OCI-LY3 (cell line): ENCODE measurements at regions not wholly inside any gene's neighbourhood (a gene's known extent, or its start where the extent isn't known, plus 50 kb on each side); places are given as distances from the start of the nearest gene placed in this dataset.

Experiments
- H2AFZ ChIP-seq: fragments of 200-600, 300-600 bp; shearing (Covaris generic); 2 replicates; pipeline ENCODE4 v1.6.0; 2014; ENCODE audit warnings: antibody characterized with exemption, low read depth, low read length
- H3K27ac ChIP-seq: fragments of 200-600, 300-600 bp; sonication (generic); 2 replicates; pipeline ENCODE4 v1.5.1; 2014; ENCODE audit warnings: mild to moderate bottlenecking, low read length, moderate library complexity, mixed read lengths
- H3K27me3 ChIP-seq: fragments of 200-600, 300-600 bp; sonication (generic); 2 replicates; pipeline ENCODE4 v1.6.1; 2014; ENCODE audit warnings: low read depth, low read length, mixed read lengths
- H3K36me3 ChIP-seq: fragments of 200-600, 300-600 bp; sonication (generic); replicated peaks from 2 replicates; pipeline ENCODE3; 2014; ENCODE audit warnings: low read depth, low read length, mixed read lengths
- H3K4me1 ChIP-seq: fragments of 300-600, 200-600 bp; sonication (generic); 2 replicates; pipeline ENCODE4 v1.6.1; 2014; ENCODE audit warnings: low read length, mixed read lengths
- H3K4me2 ChIP-seq: fragments of 200-600, 300-600 bp; sonication (generic); 2 replicates; pipeline ENCODE4 v1.6.1; 2014; ENCODE audit warnings: low read length, mixed read lengths
- H3K4me3 ChIP-seq: fragments of 300-600, 200-600 bp; sonication (generic); 2 replicates; pipeline ENCODE4 v1.5.1; 2014; ENCODE audit warnings: antibody characterized with exemption, mild to moderate bottlenecking, low read length, moderate library complexity
- H3K79me2 ChIP-seq: fragments of 300-600, 200-600 bp; shearing (Covaris generic); 2 replicates; pipeline ENCODE4 v1.6.1; 2014; ENCODE audit warnings: mild to moderate bottlenecking, low read length, mixed read lengths
- H3K9ac ChIP-seq: fragments of 300-600, 200-600 bp; shearing (Covaris generic); 2 replicates; pipeline ENCODE4 v1.6.0; 2014; ENCODE audit warnings: mild to moderate bottlenecking, low read length, moderate library complexity
- H3K9me3 ChIP-seq: fragments of 200-600, 300-600 bp; shearing (Covaris generic); 2 replicates; pipeline ENCODE4 v1.6.1; 2014; ENCODE audit warnings: low read length, mixed read lengths; ENCODE audit not compliant: insufficient read depth
- H4K20me1 ChIP-seq: fragments of 200-600, 300-600 bp; sonication (generic); 2 replicates; pipeline ENCODE4 v1.6.1; 2016; ENCODE audit warnings: low read length, mixed read lengths; ENCODE audit not compliant: insufficient read depth
- CTCF ChIP-seq: fragments of 200-600, 300-600 bp; sonication (generic); IDR thresholded peaks from 2 replicates; pipeline ENCODE4 v1.5.1; 2014; ENCODE audit warnings: antibody characterized with exemption, low read length, low read depth
- EZH2phosphoT487 ChIP-seq: fragments of 200-600 bp; shearing (Covaris generic); IDR thresholded peaks from 2 replicates; pipeline ENCODE4 v1.6.1; 2018; ENCODE audit warnings: antibody characterized with exemption, mixed run types, low read depth

- H3K4me2 ChIP-seq = no peak overlapping the region
- no peaks in the 10 kb centered on the region for H3K4me1 ChIP-seq
- no peak overlapping the region for H3K27ac ChIP-seq
- no peaks in the 10 kb centered on the region for H3K9me3 ChIP-seq
- H3K4me3 ChIP-seq = no peak overlapping the region
- TF ChIP-seq EZH2phosphoT487 = no peak
- no peak for TF ChIP-seq CTCF
- H3K27me3 ChIP-seq = no peaks in the 10 kb centered on the region
- H2AFZ ChIP-seq = no peak overlapping the region
- H4K20me1 ChIP-seq = no peaks in the 10 kb centered on the region
- no peak overlapping the region for H3K9ac ChIP-seq
- H3K36me3 ChIP-seq = no peaks in the 10 kb centered on the region
- H3K79me2 ChIP-seq = no peaks in the 10 kb centered on the region
Measured at GRCh38 chr15:46723308-46723707, 994.0 kb upstream of the SEMA6D start.

GRCh38 chr15:46732060-46732459 is 985.2 kb upstream of the SEMA6D start:
- TF ChIP-seq EZH2phosphoT487 (no peak), CTCF (no peak)
- Histone ChIP-seq H3K4me3 (no peak overlapping the region), H3K79me2 (no peaks in the 10 kb centered on the region), H3K27ac (no peak overlapping the region), H4K20me1 (no peaks in the 10 kb centered on the region), H3K36me3 (no peaks in the 10 kb centered on the region), H3K4me1 (no peaks in the 10 kb centered on the region), H3K4me2 (no peak overlapping the region), H3K9ac (no peak overlapping the region), H3K27me3 (no peaks in the 10 kb centered on the region), H2AFZ (no peak overlapping the region), H3K9me3 (no peaks in the 10 kb centered on the region)

GRCh38 chr15:46735115-46735514 is 982.2 kb upstream of the SEMA6D start:
- H3K36me3 ChIP-seq = no peaks in the 10 kb centered on the region
- H3K4me3 ChIP-seq = no peak overlapping the region
- no peak overlapping the region for H3K9ac ChIP-seq
- H3K9me3 ChIP-seq = no peaks in the 10 kb centered on the region
- H3K4me2 ChIP-seq = no peak overlapping the region
- H3K27me3 ChIP-seq = no peaks in the 10 kb centered on the region
- no peaks in the 10 kb centered on the region for H3K79me2 ChIP-seq
- no peak overlapping the region for H2AFZ ChIP-seq
- no peaks in the 10 kb centered on the region for H4K20me1 ChIP-seq
- H3K27ac ChIP-seq = no peak overlapping the region
- no peaks in the 10 kb centered on the region for H3K4me1 ChIP-seq
- TF ChIP-seq CTCF (no peak), EZH2phosphoT487 (no peak)

- H2AFZ ChIP-seq = no peak overlapping the region
- H3K79me2 ChIP-seq = no peaks in the 10 kb centered on the region
- no peak overlapping the region for H3K9ac ChIP-seq
- H3K27me3 ChIP-seq = no peaks in the 10 kb centered on the region
- no peak overlapping the region for H3K4me3 ChIP-seq
- no peak overlapping the region for H3K27ac ChIP-seq
- TF ChIP-seq CTCF (no peak), EZH2phosphoT487 (no peak)
- H3K4me2 ChIP-seq = no peak overlapping the region
- no peaks in the 10 kb centered on the region for H3K9me3 ChIP-seq
- no peaks in the 10 kb centered on the region for H3K36me3 ChIP-seq
- no peaks in the 10 kb centered on the region for H4K20me1 ChIP-seq
- no peaks in the 10 kb centered on the region for H3K4me1 ChIP-seq
Measured at GRCh38 chr15:46751303-46751702, 966.0 kb upstream of the SEMA6D start.
